ENCODE measurements at regions not wholly inside any gene's neighbourhood (a gene's known extent, or its start where the extent isn't known, plus 50 kb on each side); places are given as distances from the start of the nearest gene placed in this dataset.

GRCh38 chr2:22990246-22990645 lies 394.7 kb upstream of the KLHL29 start:
- ChIA-PET POLR2A (no interaction called here), CTCF (interaction anchor here (1.0 kb wide), 1 partner anchor 86 kb away, joined by 3 read pairs; no protein-coding TSS in a partner anchor)
- H3K4me3 ChIP-seq (ENCODE audit: low read depth, low read length) = no peak overlapping the region
- H3K4me1 ChIP-seq (ENCODE audit: control insufficient read depth, insufficient read depth, low read length) = no peaks in the 10 kb centered on the region
- TF ChIP-seq SP3 (tag by site-specific recombination; IDR thresholded peaks at IDR 0.05) = no peak
- H3K36me3 ChIP-seq (ENCODE audit: control insufficient read depth in 2 of 2, insufficient read depth in 1 of 2, low read length in 2 of 2) = no peaks in the 10 kb centered on the region
- no peaks in the 10 kb centered on the region for H3K9me3 ChIP-seq (ENCODE audit: control insufficient read depth, insufficient read depth, low read depth, low read length)
- H3K27ac ChIP-seq (ENCODE audit: extremely low read depth, low read depth, low read length) = no peak overlapping the region

- no peak overlapping the region for H3K4me3 ChIP-seq (ENCODE audit: low read depth, low read length)
- no peaks in the 10 kb centered on the region for H3K4me1 ChIP-seq (ENCODE audit: control insufficient read depth, insufficient read depth, low read length)
- H3K27ac ChIP-seq (ENCODE audit: extremely low read depth, low read depth, low read length) = no peak overlapping the region
- H3K36me3 ChIP-seq (ENCODE audit: control insufficient read depth in 2 of 2, insufficient read depth in 1 of 2, low read length in 2 of 2) = no peaks in the 10 kb centered on the region
- TF ChIP-seq ZNF16 (tag by site-specific recombination; IDR thresholded peaks at IDR 0.05; ENCODE audit: low read depth) (no peak), ZNF335 (tag by site-specific recombination; conservative IDR thresholded peaks at IDR 0.05) (no peak), YY1 (tag by site-specific recombination; IDR thresholded peaks at IDR 0.05) (no peak), ZNF398 (tag by site-specific recombination; IDR thresholded peaks at IDR 0.05) (no peak), ZNF488 (tag by site-specific recombination; IDR thresholded peaks at IDR 0.05) (no peak), ZNF37A (tag by site-specific recombination; IDR thresholded peaks at IDR 0.05) (no peak)
- POLR2A ChIA-PET = no interaction called here
- H3K9me3 ChIP-seq (ENCODE audit: control insufficient read depth, insufficient read depth, low read depth, low read length) = no peaks in the 10 kb centered on the region
- CTCF ChIA-PET = no interaction called here
These were observed 393.1 kb upstream of the KLHL29 start for GRCh38 chr2:22991844-22992243.

- no peak overlapping the region for H3K4me3 ChIP-seq (ENCODE audit: low read depth, low read length)
- no peak overlapping the region for H3K27ac ChIP-seq (ENCODE audit: extremely low read depth, low read depth, low read length)
- POLR2A ChIA-PET = no interaction called here
- TF ChIP-seq ZNF302 (tag by site-specific recombination; IDR thresholded peaks at IDR 0.05; ENCODE audit: low read depth) (no peak), ZNF555 (tag by site-specific recombination; conservative IDR thresholded peaks at IDR 0.05) (no peak), ZNF585B (tag by site-specific recombination; IDR thresholded peaks at IDR 0.05) (no peak), ZFP41 (tag by site-specific recombination; IDR thresholded peaks at IDR 0.05; ENCODE audit: borderline replicate concordance) (no peak), ZNF221 (tag by site-specific recombination; IDR thresholded peaks at IDR 0.05; ENCODE audit: borderline replicate concordance) (no peak), ZNF350 (tag by site-specific recombination; IDR thresholded peaks at IDR 0.05) (no peak), ZNF48 (tag by site-specific recombination; IDR thresholded peaks at IDR 0.05) (no peak), ZNF366 (tag by site-specific recombination; conservative IDR thresholded peaks at IDR 0.05) (no peak), ZNF416 (tag by site-specific recombination; IDR thresholded peaks at IDR 0.05) (no peak), ZNF335 (tag by site-specific recombination; conservative IDR thresholded peaks at IDR 0.05) (no peak), ZNF664 (tag by site-specific recombination; IDR thresholded peaks at IDR 0.05) (no peak), ZNF488 (tag by site-specific recombination; IDR thresholded peaks at IDR 0.05) (no peak), ZNF449 (tag by site-specific recombination; IDR thresholded peaks at IDR 0.05) (no peak), ZNF521 (tag by site-specific recombination; IDR thresholded peaks at IDR 0.05) (no peak), SCRT1 (tag by site-specific recombination; IDR thresholded peaks at IDR 0.05; ENCODE audit: borderline replicate concordance) (no peak), ZNF211 (tag by site-specific recombination; IDR thresholded peaks at IDR 0.05; ENCODE audit: low read depth) (no peak), BCL6B (tag by site-specific recombination; IDR thresholded peaks at IDR 0.05) (no peak), ZNF362 (tag by site-specific recombination; IDR thresholded peaks at IDR 0.05) (no peak)
- no peaks in the 10 kb centered on the region for H3K36me3 ChIP-seq (ENCODE audit: control insufficient read depth in 2 of 2, insufficient read depth in 1 of 2, low read length in 2 of 2)
- no peaks in the 10 kb centered on the region for H3K4me1 ChIP-seq (ENCODE audit: control insufficient read depth, insufficient read depth, low read length)
- H3K9me3 ChIP-seq (ENCODE audit: control insufficient read depth, insufficient read depth, low read depth, low read length) = no peaks in the 10 kb centered on the region
- CTCF ChIA-PET = no interaction called here
These were observed 392.5 kb upstream of the KLHL29 start for GRCh38 chr2:22992441-22992840.

All from HEK293 (cell line).